PFSK-1 (cell line): ENCODE measurements at regions not wholly inside any gene's neighbourhood (a gene's known extent, or its start where the extent isn't known, plus 50 kb on each side); places are given as distances from the start of the nearest gene placed in this dataset.

ENCODE experiments used
- POLR2AphosphoS5 ChIP-seq: IDR thresholded peaks from 2 replicates; pipeline ENCODE4 v1.6.1; 2012; ENCODE audit warnings: low read depth, mild to moderate bottlenecking, control low read depth, low read length, moderate library complexity
- SIN3A ChIP-seq: IDR thresholded peaks from 2 replicates; pipeline ENCODE4 v1.6.1; 2012; ENCODE audit warnings: mild to moderate bottlenecking, low read length, moderate library complexity, borderline replicate concordance; ENCODE audit not compliant: insufficient read depth
- TF ChIP-seq, protein P1 (sequence below), 2 experiments: IDR thresholded peaks; 2 replicates each; pipeline versions ENCODE4 v1.6.1 to v1.8.0; 2011 to 2012; ENCODE audit warnings: low read depth in 2 of 2, low read length in 2 of 2, control low read depth in 1 of 2, inconsistent platforms in 1 of 2, mild to moderate bottlenecking in 1 of 2, moderate library complexity in 1 of 2; ENCODE audit not compliant: insufficient read depth in 1 of 2

DNA sequence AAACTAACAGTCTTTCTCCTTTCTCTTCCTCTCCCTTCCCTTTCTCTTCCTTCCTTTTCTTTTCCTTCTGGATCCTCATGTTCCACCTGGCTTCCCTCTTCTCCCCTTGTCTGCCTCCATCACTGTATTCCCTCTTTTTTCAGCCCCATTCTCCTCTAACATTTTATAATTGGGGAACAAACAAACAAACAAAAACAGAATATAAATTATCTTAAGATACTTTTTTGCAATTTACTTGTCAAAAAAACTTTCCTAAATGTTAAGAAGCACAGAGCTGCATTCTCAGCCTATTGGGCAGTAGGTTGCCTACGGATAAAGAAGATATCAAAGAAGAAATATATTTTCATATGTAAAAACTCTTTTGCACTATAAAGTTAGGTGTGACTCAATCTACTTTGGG is 1382.2 kb upstream of the MIR17HG start:
- TF ChIP-seq POLR2AphosphoS5 = no peak
- TF ChIP-seq, protein P1, sequence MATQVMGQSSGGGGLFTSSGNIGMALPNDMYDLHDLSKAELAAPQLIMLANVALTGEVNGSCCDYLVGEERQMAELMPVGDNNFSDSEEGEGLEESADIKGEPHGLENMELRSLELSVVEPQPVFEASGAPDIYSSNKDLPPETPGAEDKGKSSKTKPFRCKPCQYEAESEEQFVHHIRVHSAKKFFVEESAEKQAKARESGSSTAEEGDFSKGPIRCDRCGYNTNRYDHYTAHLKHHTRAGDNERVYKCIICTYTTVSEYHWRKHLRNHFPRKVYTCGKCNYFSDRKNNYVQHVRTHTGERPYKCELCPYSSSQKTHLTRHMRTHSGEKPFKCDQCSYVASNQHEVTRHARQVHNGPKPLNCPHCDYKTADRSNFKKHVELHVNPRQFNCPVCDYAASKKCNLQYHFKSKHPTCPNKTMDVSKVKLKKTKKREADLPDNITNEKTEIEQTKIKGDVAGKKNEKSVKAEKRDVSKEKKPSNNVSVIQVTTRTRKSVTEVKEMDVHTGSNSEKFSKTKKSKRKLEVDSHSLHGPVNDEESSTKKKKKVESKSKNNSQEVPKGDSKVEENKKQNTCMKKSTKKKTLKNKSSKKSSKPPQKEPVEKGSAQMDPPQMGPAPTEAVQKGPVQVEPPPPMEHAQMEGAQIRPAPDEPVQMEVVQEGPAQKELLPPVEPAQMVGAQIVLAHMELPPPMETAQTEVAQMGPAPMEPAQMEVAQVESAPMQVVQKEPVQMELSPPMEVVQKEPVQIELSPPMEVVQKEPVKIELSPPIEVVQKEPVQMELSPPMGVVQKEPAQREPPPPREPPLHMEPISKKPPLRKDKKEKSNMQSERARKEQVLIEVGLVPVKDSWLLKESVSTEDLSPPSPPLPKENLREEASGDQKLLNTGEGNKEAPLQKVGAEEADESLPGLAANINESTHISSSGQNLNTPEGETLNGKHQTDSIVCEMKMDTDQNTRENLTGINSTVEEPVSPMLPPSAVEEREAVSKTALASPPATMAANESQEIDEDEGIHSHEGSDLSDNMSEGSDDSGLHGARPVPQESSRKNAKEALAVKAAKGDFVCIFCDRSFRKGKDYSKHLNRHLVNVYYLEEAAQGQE (IDR thresholded peaks at IDR 0.05; ENCODE audit: insufficient read depth in 1 of 2, low read depth in 2 of 2, low read length in 2 of 2) = no peak
- TF ChIP-seq SIN3A = no peak
